C4-2B (cell line): ENCODE measurements at regions not wholly inside any gene's neighbourhood (a gene's known extent, or its start where the extent isn't known, plus 50 kb on each side); places are given as distances from the start of the nearest gene placed in this dataset.
"Not testable (repeated sequence)": the region's sequence is repeated elsewhere in the genome, so short reads cannot be mapped to it uniquely, and the experiment has no call there.

Experiments used
- H3K27ac ChIP-seq: fragments of 450-650 bp; 2 replicates; pipeline ENCODE4 v1.5.1; 2017
- ZFX ChIP-seq: fragments of 450-650 bp; IDR thresholded peaks from 2 replicates; pipeline ENCODE4 v1.6.1; 2017
- TF ChIP-seq, protein P1 (sequence below): fragments of 450-650 bp; conservative IDR thresholded peaks from 2 replicates; pipeline ENCODE4 v1.5.1; 2017; ENCODE audit warnings: mild to moderate bottlenecking

DNA sequence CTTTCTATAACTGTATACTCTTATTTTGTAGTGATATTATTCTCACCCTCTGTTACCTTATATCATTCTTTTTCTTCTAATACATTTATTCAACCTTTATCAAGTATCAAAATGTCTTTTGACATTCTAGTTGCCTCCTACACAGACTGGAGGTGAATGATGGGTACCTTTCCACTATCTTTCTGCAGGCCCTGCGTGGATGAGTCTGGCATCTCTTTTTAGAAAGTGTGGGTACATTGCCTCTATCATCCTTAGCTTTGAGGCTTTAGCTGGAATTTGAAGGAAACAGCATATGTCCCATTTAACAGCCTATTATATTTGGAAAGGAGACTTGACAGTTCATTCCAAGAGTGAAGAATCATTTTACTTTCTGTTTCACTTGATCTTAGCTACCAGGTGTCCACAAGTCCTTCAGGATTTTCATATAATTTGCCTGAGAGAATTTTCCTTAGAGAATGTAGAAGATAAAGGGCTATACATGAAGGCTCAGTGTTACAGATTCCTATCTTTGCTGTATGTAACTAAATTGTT, 192.0 kb downstream of the CWF19L2 start:
- no peak overlapping the region for H3K27ac ChIP-seq
- TF ChIP-seq ZFX, result no peak
- TF ChIP-seq, protein P1, sequence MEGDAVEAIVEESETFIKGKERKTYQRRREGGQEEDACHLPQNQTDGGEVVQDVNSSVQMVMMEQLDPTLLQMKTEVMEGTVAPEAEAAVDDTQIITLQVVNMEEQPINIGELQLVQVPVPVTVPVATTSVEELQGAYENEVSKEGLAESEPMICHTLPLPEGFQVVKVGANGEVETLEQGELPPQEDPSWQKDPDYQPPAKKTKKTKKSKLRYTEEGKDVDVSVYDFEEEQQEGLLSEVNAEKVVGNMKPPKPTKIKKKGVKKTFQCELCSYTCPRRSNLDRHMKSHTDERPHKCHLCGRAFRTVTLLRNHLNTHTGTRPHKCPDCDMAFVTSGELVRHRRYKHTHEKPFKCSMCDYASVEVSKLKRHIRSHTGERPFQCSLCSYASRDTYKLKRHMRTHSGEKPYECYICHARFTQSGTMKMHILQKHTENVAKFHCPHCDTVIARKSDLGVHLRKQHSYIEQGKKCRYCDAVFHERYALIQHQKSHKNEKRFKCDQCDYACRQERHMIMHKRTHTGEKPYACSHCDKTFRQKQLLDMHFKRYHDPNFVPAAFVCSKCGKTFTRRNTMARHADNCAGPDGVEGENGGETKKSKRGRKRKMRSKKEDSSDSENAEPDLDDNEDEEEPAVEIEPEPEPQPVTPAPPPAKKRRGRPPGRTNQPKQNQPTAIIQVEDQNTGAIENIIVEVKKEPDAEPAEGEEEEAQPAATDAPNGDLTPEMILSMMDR, result no peak

- TF ChIP-seq, protein P1, result no peak
- TF ChIP-seq ZFX, result no peak
- H3K27ac ChIP-seq, result no peak overlapping the region
Observed at GRCh38 chr11:107263844-107264563, 193.6 kb downstream of the CWF19L2 start.

DNA sequence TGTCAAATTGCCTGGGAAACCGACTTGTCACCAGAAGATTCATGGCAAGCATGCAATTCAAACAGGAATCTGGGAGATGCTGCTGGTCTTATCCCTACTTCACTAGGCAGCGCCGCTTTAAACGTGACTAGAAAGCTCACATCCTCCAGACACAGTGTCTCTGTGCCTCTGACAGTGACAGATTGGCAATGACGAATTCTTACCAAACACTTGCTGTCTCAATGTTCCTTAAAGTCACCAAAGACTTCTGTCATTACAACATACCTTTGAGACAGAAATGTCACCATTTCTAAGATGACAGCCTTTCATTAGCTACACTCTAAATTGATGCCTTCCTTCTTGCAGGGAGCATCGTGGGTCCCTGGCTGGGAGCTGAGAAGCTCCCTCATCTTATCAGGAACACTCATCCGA, 197.8 kb downstream of the CWF19L2 start:
- TF ChIP-seq, protein P1, result no peak
- TF ChIP-seq ZFX, result no peak
- no peak overlapping the region for H3K27ac ChIP-seq

GRCh38 chr11:107257710-107258109, 199.9 kb downstream of the CWF19L2 start:
- no peak overlapping the region for H3K27ac ChIP-seq
- no peak for TF ChIP-seq ZFX

- H3K27ac ChIP-seq, result not testable (repeated sequence)
Observed at GRCh38 chr11:107253661-107254060, 204.0 kb downstream of the CWF19L2 start.

DNA sequence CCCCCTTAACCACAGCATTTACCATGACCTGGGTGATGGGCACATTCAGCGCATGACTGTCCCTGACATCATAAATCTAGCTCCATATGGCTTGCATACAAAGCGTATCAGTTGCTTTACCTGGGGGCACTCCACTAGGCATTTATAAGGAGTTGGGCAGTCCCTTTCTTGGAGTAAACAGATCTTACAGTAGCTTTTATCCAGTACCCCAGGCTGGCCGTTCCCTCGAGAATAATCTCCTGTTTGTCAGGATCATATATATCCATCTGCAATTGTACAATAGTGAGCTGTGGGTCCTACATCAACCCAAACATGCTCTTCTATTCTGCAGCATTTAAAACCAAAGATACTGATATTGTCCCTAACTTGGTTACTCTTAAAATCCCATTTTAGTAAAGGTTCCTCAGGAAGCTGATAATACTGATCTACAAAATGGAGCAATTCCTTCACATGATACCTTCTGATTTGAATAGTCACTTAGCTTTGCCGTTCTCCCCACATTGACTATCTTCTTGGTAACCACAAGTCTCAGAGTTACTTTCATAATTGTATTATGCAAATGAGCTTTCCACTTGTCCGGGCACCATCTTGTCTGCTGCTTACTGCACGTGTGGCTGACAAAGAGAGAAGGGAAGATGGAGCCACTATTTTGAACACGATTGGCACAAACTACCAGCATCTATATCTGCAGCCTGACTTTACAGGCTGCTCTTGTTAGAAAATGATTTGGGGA, 205.0 kb downstream of the CWF19L2 start:
- TF ChIP-seq, protein P1, result no peak
- no peak for TF ChIP-seq ZFX
- H3K27ac ChIP-seq, result no peak overlapping the region

GRCh38 chr11:107251298-107251697, 206.3 kb downstream of the CWF19L2 start:
- no peak overlapping the region for H3K27ac ChIP-seq
- TF ChIP-seq, protein P1, result no peak
- no peak for TF ChIP-seq ZFX

DNA sequence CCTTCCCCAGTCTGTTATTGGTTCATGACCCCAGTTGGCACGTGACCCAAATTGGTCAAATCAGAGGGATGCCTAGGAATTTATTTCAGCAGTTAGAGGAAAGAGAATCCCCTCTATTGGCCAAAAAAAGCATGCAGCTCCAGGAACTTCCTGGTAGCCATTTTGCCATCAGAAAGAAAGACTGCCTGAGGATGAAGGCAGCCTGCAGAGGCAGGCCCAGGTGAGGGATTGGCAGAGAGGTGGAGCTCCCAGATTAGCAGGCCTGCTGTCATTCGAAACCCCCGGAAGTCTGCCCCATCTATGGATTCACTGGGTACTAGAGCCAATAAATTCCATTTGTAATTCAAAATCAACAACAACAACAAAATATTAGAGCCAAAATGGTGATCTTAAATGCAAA, 207.6 kb downstream of the CWF19L2 start:
- TF ChIP-seq, protein P1, result no peak
- TF ChIP-seq ZFX, result no peak
- H3K27ac ChIP-seq, result no peak overlapping the region
